ENCODE measurements at regions not wholly inside any gene's neighbourhood (a gene's known extent, or its start where the extent isn't known, plus 50 kb on each side); places are given as distances from the start of the nearest gene placed in this dataset.

DNA sequence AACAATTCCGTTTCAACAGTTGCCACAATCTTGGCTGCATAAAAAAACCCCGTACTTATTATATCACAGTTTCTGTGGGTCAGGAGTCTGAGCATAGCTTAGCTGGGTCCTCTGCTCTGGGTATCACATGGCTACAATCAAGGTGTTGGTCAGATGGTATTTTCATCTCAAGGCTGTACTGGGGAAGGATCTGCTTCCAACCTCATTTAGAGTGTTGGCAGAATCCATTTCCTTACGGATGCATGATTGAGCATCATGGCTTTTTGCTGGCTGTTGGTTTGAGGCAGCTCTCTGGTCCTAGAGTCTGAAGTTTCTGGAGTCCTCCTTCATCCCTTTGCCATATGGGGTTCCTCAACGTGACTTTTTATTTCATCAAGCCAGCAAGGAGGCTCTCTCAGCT is 177.0 kb downstream of the HAPSTR1 start:
- TF ChIP-seq, protein P1, sequence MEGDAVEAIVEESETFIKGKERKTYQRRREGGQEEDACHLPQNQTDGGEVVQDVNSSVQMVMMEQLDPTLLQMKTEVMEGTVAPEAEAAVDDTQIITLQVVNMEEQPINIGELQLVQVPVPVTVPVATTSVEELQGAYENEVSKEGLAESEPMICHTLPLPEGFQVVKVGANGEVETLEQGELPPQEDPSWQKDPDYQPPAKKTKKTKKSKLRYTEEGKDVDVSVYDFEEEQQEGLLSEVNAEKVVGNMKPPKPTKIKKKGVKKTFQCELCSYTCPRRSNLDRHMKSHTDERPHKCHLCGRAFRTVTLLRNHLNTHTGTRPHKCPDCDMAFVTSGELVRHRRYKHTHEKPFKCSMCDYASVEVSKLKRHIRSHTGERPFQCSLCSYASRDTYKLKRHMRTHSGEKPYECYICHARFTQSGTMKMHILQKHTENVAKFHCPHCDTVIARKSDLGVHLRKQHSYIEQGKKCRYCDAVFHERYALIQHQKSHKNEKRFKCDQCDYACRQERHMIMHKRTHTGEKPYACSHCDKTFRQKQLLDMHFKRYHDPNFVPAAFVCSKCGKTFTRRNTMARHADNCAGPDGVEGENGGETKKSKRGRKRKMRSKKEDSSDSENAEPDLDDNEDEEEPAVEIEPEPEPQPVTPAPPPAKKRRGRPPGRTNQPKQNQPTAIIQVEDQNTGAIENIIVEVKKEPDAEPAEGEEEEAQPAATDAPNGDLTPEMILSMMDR (conservative IDR thresholded peaks at IDR 0.05; ENCODE audit: low read depth, low read length), result no peak
- no peak for TF ChIP-seq EZH2 (IDR thresholded peaks at IDR 0.05; ENCODE audit: borderline replicate concordance, low read depth, low read length, poor library complexity, severe bottlenecking)
